Medulla oblongata (tissue), 1 donor: ENCODE measurements at regions not wholly inside any gene's neighbourhood (a gene's known extent, or its start where the extent isn't known, plus 50 kb on each side); places are given as distances from the start of the nearest gene placed in this dataset.
"Not testable (repeated sequence)": the region's sequence is repeated elsewhere in the genome, so short reads cannot be mapped to it uniquely, and the experiment has no call there.

Experiments used
- DNase-seq: peaks from one replicate; pipeline ENCODE4 v3.0.0-alpha.2; 2015; ENCODE audit errors: extremely low spot score

DNA sequence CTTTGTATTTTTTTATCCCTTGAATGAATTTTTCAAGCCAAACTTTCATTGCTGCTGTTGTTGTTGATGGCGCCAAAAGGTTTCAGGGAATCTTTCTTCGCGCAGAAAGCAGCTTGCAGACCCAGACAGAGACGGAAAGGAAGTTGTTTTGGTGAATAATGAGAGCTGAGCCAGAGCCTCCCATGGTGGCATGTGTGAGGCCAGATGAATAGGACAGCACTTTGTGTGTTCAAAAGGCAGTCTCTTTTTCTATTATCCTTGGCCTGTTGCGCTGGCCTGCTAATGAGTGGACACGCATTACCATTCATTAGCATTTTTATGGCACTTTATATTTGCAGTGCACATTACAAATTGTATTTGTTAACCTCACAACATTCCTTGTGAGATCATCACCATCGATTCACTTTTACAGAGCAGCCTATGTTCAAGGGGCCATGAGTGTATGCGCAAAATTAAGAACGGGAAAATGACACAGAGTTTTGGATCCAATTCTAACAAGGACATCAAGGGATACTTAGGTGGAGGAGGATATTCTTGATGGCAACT, 754.7 kb downstream of the BCL11A start:
- DNase-seq, result no peak

GRCh38 chr2:59791004-59791618, 762.3 kb downstream of the BCL11A start:
- DNase-seq, result no peak

GRCh38 chr2:59790186-59791003, 763.1 kb downstream of the BCL11A start:
- no peak for DNase-seq

GRCh38 chr2:59789523-59789922, 763.9 kb downstream of the BCL11A start:
- DNase-seq, result no peak

GRCh38 chr2:59787095-59787494, 766.4 kb downstream of the BCL11A start:
- no peak for DNase-seq

- DNase-seq, result no peak
Measured at GRCh38 chr2:59786684-59787083, 766.8 kb downstream of the BCL11A start.

GRCh38 chr2:59779571-59779970, 773.9 kb downstream of the BCL11A start:
- DNase-seq, result no peak

DNA sequence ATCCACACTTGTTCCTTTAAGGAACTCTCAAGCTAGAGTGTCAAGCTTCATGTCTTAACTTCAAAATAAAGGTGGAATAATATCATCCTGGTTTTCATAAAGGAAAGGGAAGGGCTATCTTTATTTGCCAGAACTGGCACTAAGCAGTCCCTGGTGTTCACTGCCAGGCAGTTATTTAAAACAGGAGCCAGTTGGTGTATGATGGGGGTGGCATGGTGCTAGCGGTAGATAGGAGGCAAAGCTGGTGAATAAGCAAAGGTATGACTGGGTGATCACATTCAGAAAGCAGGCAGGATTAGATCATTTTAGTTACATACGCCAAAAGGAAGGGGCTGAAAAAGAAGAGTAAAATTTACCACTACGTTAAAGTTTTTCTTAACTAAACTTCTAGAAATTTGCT, 776.3 kb downstream of the BCL11A start:
- DNase-seq, result no peak

GRCh38 chr2:59776726-59777008, 776.8 kb downstream of the BCL11A start:
- no peak for DNase-seq

GRCh38 chr2:59774821-59775433, 778.5 kb downstream of the BCL11A start:
- no peak for DNase-seq

DNA sequence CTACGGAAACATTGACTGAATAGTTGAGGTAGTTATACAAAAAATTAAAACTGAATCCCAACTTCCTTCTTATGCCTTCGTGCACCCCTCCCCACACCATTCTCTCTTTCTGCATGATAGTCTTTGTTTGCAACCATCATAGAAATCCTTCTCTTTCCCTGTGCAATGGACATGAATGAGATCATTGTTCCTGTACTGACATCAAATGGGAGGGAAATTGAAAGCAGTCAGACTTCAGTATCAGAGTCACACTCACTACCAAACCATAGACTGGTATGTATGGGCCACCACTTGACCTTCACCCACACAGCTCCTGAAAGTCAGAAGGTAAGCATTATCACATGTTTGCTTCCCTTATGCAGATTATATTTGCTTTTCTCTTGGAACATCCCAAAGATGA, 782.8 kb downstream of the BCL11A start:
- DNase-seq, result peak; percentile 86

- peak; percentile 19 for DNase-seq
Measured at GRCh38 chr2:59761966-59762365, 791.5 kb downstream of the BCL11A start.

GRCh38 chr2:59756150-59756549, 797.3 kb downstream of the BCL11A start:
- DNase-seq, result no peak

DNA sequence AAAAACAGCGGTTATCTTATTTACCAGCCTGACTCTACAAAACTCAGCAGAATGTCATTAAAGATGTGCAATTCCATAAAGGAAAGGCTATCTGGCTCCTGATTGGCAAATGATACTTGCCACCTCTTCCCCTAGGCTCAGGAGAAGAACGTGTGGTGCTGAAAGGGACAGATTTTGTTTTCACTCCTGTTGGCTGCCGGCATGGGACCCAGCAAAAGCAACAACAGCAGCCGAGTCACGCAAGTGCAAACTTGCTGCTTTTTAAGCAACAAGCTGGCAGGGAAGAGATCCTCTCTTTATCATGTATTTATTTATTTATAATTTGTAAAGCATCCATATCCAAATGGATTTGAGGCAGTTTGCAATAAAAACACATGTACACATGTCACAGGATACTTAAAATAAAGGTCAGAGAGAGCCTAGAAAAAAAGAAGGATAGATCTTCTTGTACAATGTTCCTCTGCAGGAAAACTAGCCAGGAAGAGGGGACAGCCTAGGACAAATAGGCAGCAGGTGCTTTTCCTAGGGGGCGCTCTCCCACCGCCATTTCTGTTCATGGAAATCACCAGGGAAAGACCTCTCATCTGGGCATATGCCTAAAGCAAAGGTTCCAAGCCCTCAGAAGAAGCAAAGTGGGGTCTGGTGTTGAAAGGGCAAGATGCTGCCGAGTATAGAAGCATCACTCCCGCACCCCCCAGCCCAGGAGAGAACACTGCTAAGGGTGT, 799.3 kb downstream of the BCL11A start:
- no peak for DNase-seq

GRCh38 chr2:59752512-59752911, 800.9 kb downstream of the BCL11A start:
- no peak for DNase-seq

DNA sequence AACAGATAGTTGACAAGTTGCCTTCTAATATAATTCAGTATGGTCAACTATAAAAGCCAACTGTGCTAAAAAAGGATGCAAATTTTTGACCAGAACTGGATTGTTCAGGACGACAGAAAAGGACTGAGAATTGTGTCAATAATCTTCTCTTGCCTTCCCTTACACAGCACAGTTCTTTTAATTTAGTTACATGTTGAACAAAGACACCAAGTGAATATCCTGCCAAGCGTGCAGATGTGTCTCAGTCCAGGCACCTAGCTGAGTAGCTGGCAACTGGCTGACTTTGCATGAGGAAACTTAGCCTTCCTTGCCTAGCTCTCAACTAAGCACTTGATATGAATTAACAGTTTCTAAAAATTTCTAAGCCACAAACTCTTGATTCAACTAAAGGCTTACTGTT, 801.4 kb downstream of the BCL11A start:
- no peak for DNase-seq

DNA sequence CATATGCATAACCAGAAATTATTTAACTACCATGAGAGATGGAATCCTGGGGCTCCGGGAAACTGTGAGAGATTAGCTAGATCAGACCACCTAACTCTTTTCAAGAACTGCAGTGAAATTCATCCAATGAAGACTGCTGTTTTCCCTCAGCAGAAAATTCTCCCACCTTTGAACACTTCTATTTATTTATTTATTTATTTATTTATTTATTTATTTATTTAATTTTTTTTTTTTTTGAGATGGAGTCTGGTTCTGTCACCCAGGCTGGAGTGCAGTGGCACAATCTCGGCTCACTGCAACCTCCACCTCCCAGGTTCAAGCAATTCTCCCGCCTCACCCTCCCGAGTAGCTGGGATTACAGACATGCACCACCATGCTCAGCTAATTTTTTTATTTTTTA, 802.2 kb downstream of the BCL11A start:
- DNase-seq, result not testable (repeated sequence)

GRCh38 chr2:59746291-59746690, 807.2 kb downstream of the BCL11A start:
- DNase-seq, result no peak

GRCh38 chr2:59745085-59745484, 808.4 kb downstream of the BCL11A start:
- DNase-seq, result no peak

DNA sequence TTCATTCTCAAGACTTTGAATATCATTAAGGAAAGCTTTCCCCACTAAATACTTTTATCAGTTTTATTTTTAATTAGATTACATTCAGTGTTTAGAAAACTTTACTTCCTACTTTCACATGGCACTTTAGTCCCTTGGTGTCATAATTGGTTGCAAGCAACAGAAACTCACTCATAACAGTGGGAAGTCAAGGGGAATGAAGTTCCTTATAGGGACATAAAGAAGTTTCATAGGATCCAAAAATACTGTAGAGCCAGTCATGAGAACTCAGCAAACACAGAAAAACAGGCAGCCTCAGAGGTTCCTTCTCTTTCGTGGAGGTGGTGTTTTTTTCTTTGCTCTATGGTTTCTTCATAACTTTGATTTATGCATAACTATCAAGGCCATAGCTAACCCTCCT, 809.0 kb downstream of the BCL11A start:
- no peak for DNase-seq

GRCh38 chr2:59741840-59742239, 811.6 kb downstream of the BCL11A start:
- no peak for DNase-seq

GRCh38 chr2:59739166-59739565, 814.3 kb downstream of the BCL11A start:
- no peak for DNase-seq
